H1 (cell line): ENCODE measurements at regions not wholly inside any gene's neighbourhood (a gene's known extent, or its start where the extent isn't known, plus 50 kb on each side); places are given as distances from the start of the nearest gene placed in this dataset.

Experiments used
- CTCF ChIA-PET: fragments of 300-600 bp; sonication (Branson Sonifier 250); formaldehyde crosslinking; loops from one replicate; lab custom pipeline; 2021; ENCODE audit not compliant: partially characterized antibody; lab: Charles Lee
- POLR2A ChIA-PET: fragments of 300-600 bp; sonication (Branson Sonifier 250); formaldehyde crosslinking; loops from one replicate; lab custom pipeline; 2021; ENCODE audit warnings: inconsistent platforms; ENCODE audit not compliant: partially characterized antibody; lab: Charles Lee
- DNase-seq, 2 experiments: peaks; one replicate each; pipeline versions ENCODE4 v3.0.0 to v3.0.0-alpha.2; 2010 to 2022; ENCODE audit warnings: low spot score in 2 of 2, low read depth in 1 of 2, mixed read lengths in 1 of 2
- FAIRE-seq: peaks from 2 replicates; lab custom pipeline; 2011; peaks lifted over from hg19 to GRCh38; lab: Jason Lieb, UNC
- H2AFZ ChIP-seq: 2 replicates; pipeline ENCODE4 v1.8.1; 2012; ENCODE audit warnings: low read length, inconsistent platforms
- H2AK5ac ChIP-seq: 2 replicates; pipeline ENCODE4 v1.6.1; 2013; ENCODE audit warnings: low read depth, low read length
- H2BK120ac ChIP-seq: replicated peaks from 2 replicates; pipeline ENCODE3; 2013; ENCODE audit warnings: low read depth, low read length, inconsistent platforms
- H2BK12ac ChIP-seq: 2 replicates; pipeline ENCODE4 v1.6.1; 2013; ENCODE audit warnings: low read depth, low read length
- H2BK15ac ChIP-seq: 2 replicates; pipeline ENCODE4 v1.6.1; 2013; ENCODE audit warnings: low read length
- H2BK20ac ChIP-seq: 2 replicates; pipeline ENCODE4 v1.6.1; 2013; ENCODE audit warnings: low read length
- H2BK5ac ChIP-seq: 2 replicates; pipeline ENCODE4 v1.6.1; 2013; ENCODE audit warnings: low read depth, low read length
- H3K14ac ChIP-seq: 2 replicates; pipeline ENCODE4 v1.6.1; 2013; ENCODE audit warnings: inconsistent platforms; ENCODE audit not compliant: insufficient read length
- H3K18ac ChIP-seq: 2 replicates; pipeline ENCODE4 v1.6.1; 2013; ENCODE audit warnings: low read length; ENCODE audit errors: extremely low read depth
- H3K23ac ChIP-seq: 2 replicates; pipeline ENCODE4 v1.6.1; 2013; ENCODE audit warnings: inconsistent platforms; ENCODE audit not compliant: insufficient read length
- H3K23me2 ChIP-seq: 2 replicates; pipeline ENCODE4 v1.6.1; 2013; ENCODE audit warnings: low read depth, low read length
- H3K27ac ChIP-seq: 2 replicates; pipeline ENCODE4 v1.6.1; 2011; ENCODE audit warnings: low read depth, low read length, inconsistent platforms
- H3K27me3 ChIP-seq, 4 experiments: replicated peaks in 1 of 4; 1 replicate in 1 of 4; 2 replicates in 3 of 4; pipeline versions ENCODE4 v1.6.1 to v1.8.1; 2011 to 2013; ENCODE audit warnings: low read length in 3 of 4, mild to moderate bottlenecking in 3 of 4, inconsistent platforms in 2 of 4, mixed read lengths in 2 of 4, moderate library complexity in 1 of 4; ENCODE audit not compliant: control insufficient read depth in 3 of 4, insufficient read depth in 3 of 4; ENCODE audit errors: extremely low read depth in 1 of 4
- H3K36me3 ChIP-seq, 4 experiments: 2 replicates each; pipeline versions ENCODE4 v1.6.1 to v1.8.1; 2011 to 2013; ENCODE audit warnings: mild to moderate bottlenecking in 4 of 4, low read length in 3 of 4, moderate library complexity in 2 of 4, control low read depth in 1 of 4, inconsistent platforms in 1 of 4; ENCODE audit not compliant: insufficient read depth in 4 of 4, control insufficient read depth in 2 of 4
- H3K4ac ChIP-seq: replicated peaks from 2 replicates; pipeline ENCODE3; 2013; ENCODE audit warnings: low read length, low read depth, mixed read lengths, inconsistent platforms; ENCODE audit not compliant: insufficient read length
- H3K4me1 ChIP-seq, 4 experiments: replicated peaks in 1 of 4; 1 replicate in 1 of 4; 2 replicates in 3 of 4; pipeline versions ENCODE4 v1.6.1 to v1.8.1; 2011 to 2013; ENCODE audit warnings: low read length in 3 of 4, inconsistent platforms in 2 of 4, mixed read lengths in 1 of 4; ENCODE audit not compliant: insufficient read depth in 4 of 4, control insufficient read depth in 3 of 4
- H3K4me2 ChIP-seq, 2 experiments: 2 replicates each; pipeline versions ENCODE4 v1.6.1 to v1.8.1; 2011 to 2013; ENCODE audit warnings: low read depth in 2 of 2, low read length in 2 of 2, control low read depth in 1 of 2, inconsistent platforms in 1 of 2, mild to moderate bottlenecking in 1 of 2; ENCODE audit not compliant: insufficient read depth in 1 of 2
- H3K4me3 ChIP-seq, 4 experiments: fragments of 200-600, 300-600 bp in 1 of 4; sonication (generic), shearing (Covaris generic), sonication (Bioruptor Twin) in 1 of 4; 2 replicates each; pipeline versions ENCODE4 v1.5.1 to v1.8.1; 2011 to 2016; ENCODE audit warnings: low read length in 4 of 4, low read depth in 3 of 4, control low read depth in 2 of 4, inconsistent platforms in 2 of 4, mild to moderate bottlenecking in 2 of 4, mixed read lengths in 1 of 4, moderate library complexity in 1 of 4; ENCODE audit not compliant: insufficient read depth in 2 of 4; ENCODE audit errors: extremely low read depth in 1 of 4
- H3K56ac ChIP-seq: replicated peaks from 2 replicates; pipeline ENCODE3; 2013; ENCODE audit warnings: low read depth, mild to moderate bottlenecking, mixed read lengths, low read length, inconsistent platforms; ENCODE audit not compliant: insufficient read length
- H3K79me1 ChIP-seq: 2 replicates; pipeline ENCODE4 v1.6.1; 2013; ENCODE audit warnings: low read depth, low read length, control low read depth
- H3K79me2 ChIP-seq, 2 experiments: 2 replicates each; pipeline versions ENCODE4 v1.6.1 to v1.8.1; 2012 to 2013; ENCODE audit warnings: low read length in 2 of 2, mild to moderate bottlenecking in 2 of 2, inconsistent platforms in 1 of 2; ENCODE audit not compliant: insufficient read depth in 2 of 2, control insufficient read depth in 1 of 2
- H3K9ac ChIP-seq, 4 experiments: replicated peaks in 1 of 4; 1 replicate in 1 of 4; 2 replicates in 3 of 4; pipeline versions ENCODE4 v1.6.1 to v1.8.1; 2011 to 2013; ENCODE audit warnings: low read depth in 3 of 4, low read length in 3 of 4, control low read depth in 2 of 4, mild to moderate bottlenecking in 2 of 4, moderate library complexity in 2 of 4, inconsistent platforms in 1 of 4; ENCODE audit errors: extremely low read depth in 1 of 4
- H3K9me3 ChIP-seq, 2 experiments: 2 replicates each; pipeline versions ENCODE4 v1.6.1 to v1.8.1; 2012 to 2013; ENCODE audit warnings: mild to moderate bottlenecking in 2 of 2, moderate library complexity in 2 of 2, control low read depth in 1 of 2, inconsistent platforms in 1 of 2, low read depth in 1 of 2, low read length in 1 of 2, mixed read lengths in 1 of 2; ENCODE audit not compliant: insufficient read depth in 2 of 2
- H4K20me1 ChIP-seq, 2 experiments: replicated peaks in 1 of 2; 2 replicates each; pipeline versions ENCODE3 to v1.8.1; 2011 to 2013; ENCODE audit warnings: inconsistent platforms in 2 of 2, low read length in 2 of 2, mild to moderate bottlenecking in 1 of 2; ENCODE audit not compliant: insufficient read depth in 2 of 2, control insufficient read depth in 1 of 2
- H4K5ac ChIP-seq: 2 replicates; pipeline ENCODE4 v1.6.1; 2013; ENCODE audit warnings: low read length, low read depth, mixed read lengths, inconsistent platforms; ENCODE audit not compliant: insufficient read length
- H4K8ac ChIP-seq: 2 replicates; pipeline ENCODE4 v1.8.0; 2013; ENCODE audit warnings: mild to moderate bottlenecking, moderate library complexity, low read length, inconsistent platforms; ENCODE audit not compliant: insufficient read depth; ENCODE audit errors: extremely low read depth
- H4K91ac ChIP-seq: replicated peaks from 2 replicates; pipeline ENCODE3; 2013; ENCODE audit warnings: low read length, mixed read lengths, inconsistent platforms; ENCODE audit not compliant: insufficient read length
- BACH1 ChIP-seq: IDR thresholded peaks from 2 replicates; pipeline ENCODE4 v1.6.1; 2012; ENCODE audit warnings: low read length, improper control_type of control experiment
- BRCA1 ChIP-seq: IDR thresholded peaks from 2 replicates; pipeline ENCODE4 v1.6.1; 2012; ENCODE audit warnings: low read depth, low read length, improper control_type of control experiment
- EGR1 ChIP-seq: IDR thresholded peaks from 2 replicates; pipeline ENCODE4 v1.6.1; 2011; ENCODE audit warnings: low read depth, low read length, borderline replicate concordance
- EP300 ChIP-seq, 2 experiments: IDR thresholded peaks; 1 replicate in 1 of 2; 2 replicates in 1 of 2; pipeline ENCODE4 v1.6.1; 2011 to 2012; ENCODE audit warnings: low read depth in 2 of 2, low read length in 2 of 2, mild to moderate bottlenecking in 2 of 2, borderline replicate concordance in 1 of 2, inconsistent platforms in 1 of 2, moderate library complexity in 1 of 2
- HDAC2 ChIP-seq, 2 experiments: fragments of 300-600 bp in 1 of 2; sonication (generic) in 1 of 2; IDR thresholded peaks; 2 replicates each; pipeline ENCODE4 v1.6.1; 2011 to 2012; ENCODE audit warnings: low read depth in 2 of 2, low read length in 2 of 2, mild to moderate bottlenecking in 2 of 2, moderate library complexity in 2 of 2, borderline replicate concordance in 1 of 2, inconsistent platforms in 1 of 2
- JUN ChIP-seq: IDR thresholded peaks from 2 replicates; pipeline ENCODE4 v1.6.1; 2011; ENCODE audit warnings: low read depth, mild to moderate bottlenecking, improper control_type of control experiment, low read length
- JUND ChIP-seq: IDR thresholded peaks from 2 replicates; pipeline ENCODE4 v1.6.1; 2011; ENCODE audit warnings: mild to moderate bottlenecking, improper control_type of control experiment, low read length
- NRF1 ChIP-seq: IDR thresholded peaks from 2 replicates; pipeline ENCODE4 v1.6.1; 2011; ENCODE audit warnings: mild to moderate bottlenecking, low read depth, low read length, improper control_type of control experiment
- RBBP5 ChIP-seq: IDR thresholded peaks from 2 replicates; pipeline ENCODE4 v1.7.1; 2012; ENCODE audit warnings: low read depth, mild to moderate bottlenecking, inconsistent platforms, low read length, moderate library complexity, borderline replicate concordance
- RXRA ChIP-seq: IDR thresholded peaks from 2 replicates; pipeline ENCODE4 v1.6.1; 2011; ENCODE audit warnings: low read depth, mild to moderate bottlenecking, low read length, moderate library complexity; ENCODE audit not compliant: insufficient read depth
- SAP30 ChIP-seq: fragments of 300-600 bp; sonication (generic); IDR thresholded peaks from 2 replicates; pipeline ENCODE4 v1.7.1; 2012; ENCODE audit warnings: low read length, moderate library complexity, mild to moderate bottlenecking, inconsistent platforms; ENCODE audit not compliant: insufficient read depth, insufficient replicate concordance
- SP1 ChIP-seq: IDR thresholded peaks from 2 replicates; pipeline ENCODE4 v1.6.1; 2011; ENCODE audit warnings: low read depth, low read length
- TBP ChIP-seq: IDR thresholded peaks from 2 replicates; pipeline ENCODE4 v1.6.1; 2011; ENCODE audit warnings: low read depth, low read length, improper control_type of control experiment
- WGBS, 2 experiments: shearing (Covaris generic) in 1 of 2; methylation state at CpG; one replicate each; pipeline versions ENCODE4 v1.1.6 to v1.1.7; 2013 to 2015; ENCODE audit warnings: low lambda C conversion rate in 2 of 2, mixed read lengths in 2 of 2, inconsistent platforms in 1 of 2, low coverage in 1 of 2, missing lambda C conversion rate in 1 of 2; ENCODE audit not compliant: insufficient replicate concordance in 2 of 2, insufficient coverage in 1 of 2, insufficient read length in 1 of 2; ENCODE audit errors: extremely low coverage in 1 of 2, missing lambda C conversion rate in 1 of 2; 5-methylcytosine and 5-hydroxymethylcytosine counted together

DNA sequence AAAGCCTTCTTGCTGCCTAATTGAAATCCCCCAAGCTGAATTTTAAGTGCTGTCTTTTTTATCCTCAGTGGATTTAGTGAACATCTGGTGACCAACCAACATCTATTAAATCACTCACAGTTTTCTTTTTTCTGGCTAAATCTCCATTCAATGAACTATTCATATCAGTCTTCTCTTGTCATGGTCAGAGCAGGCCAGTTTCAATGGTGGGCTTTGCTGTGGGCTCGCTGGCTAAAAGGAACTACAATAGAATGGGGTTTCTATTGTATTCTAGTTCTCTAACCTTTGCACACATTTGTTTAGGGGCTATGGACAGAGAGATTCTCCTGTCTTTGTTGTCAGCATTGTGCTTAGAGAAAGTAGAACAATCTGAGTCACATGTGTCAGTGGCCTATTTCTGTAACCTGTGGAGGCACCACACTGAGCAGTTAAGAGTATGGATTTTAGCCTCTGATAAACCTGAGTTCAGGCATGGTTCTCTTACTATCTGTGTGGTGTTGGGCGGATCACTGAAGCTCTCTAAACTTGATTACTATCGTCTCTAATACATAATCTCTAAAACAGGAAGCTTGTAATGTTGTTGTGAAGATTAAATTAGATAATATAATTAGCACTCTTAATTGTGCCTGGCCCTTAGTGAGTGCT, 94.2 kb upstream of the CADM1 start:
- Histone ChIP-seq H3K27me3 (no peaks in the 10 kb centered on the region), H4K5ac (no peak overlapping the region), H2BK5ac (no peak overlapping the region), H2BK12ac (no peak overlapping the region), H3K23me2 (peaks cover 4% of the 10 kb centered on the region; the same call in 1 of the 2 replicates), H3K9me3 (no peaks in the 10 kb centered on the region), H3K9ac (no peak overlapping the region), H3K4me1 (no peaks in the 10 kb centered on the region), H3K79me2 (no peaks in the 10 kb centered on the region), H3K27ac (no peak overlapping the region), H2BK20ac (no peak overlapping the region), H2BK15ac (no peak overlapping the region), H3K4me2 (no peak overlapping the region), H3K18ac (no peak overlapping the region), H2AFZ (no peak overlapping the region), H4K20me1 (no peaks in the 10 kb centered on the region), H3K14ac (no peak overlapping the region), H3K23ac (no peak overlapping the region), H3K36me3 (no peaks in the 10 kb centered on the region), H2BK120ac (no peak overlapping the region), H3K4ac (no peak overlapping the region), H3K56ac (no peak overlapping the region), H3K4me3 (no peak overlapping the region), H4K8ac (no peak overlapping the region), H3K79me1 (no peaks in the 10 kb centered on the region), H4K91ac (no peak overlapping the region), H2AK5ac (no peak overlapping the region)
- DNase-seq (no peak), FAIRE-seq (no peak)
- CTCF ChIA-PET, result no interaction called here
- POLR2A ChIA-PET, result no interaction called here
- TF ChIP-seq SP1 (no peak), JUN (no peak), JUND (no peak), RBBP5 (no peak), HDAC2 (IDR thresholded peaks at IDR 0.05; ENCODE audit: borderline replicate concordance in 1 of 2, low read depth in 2 of 2, low read length in 2 of 2) (no peak), BRCA1 (no peak), BACH1 (no peak), RXRA (no peak), SAP30 (no peak), NRF1 (no peak), EP300 (IDR thresholded peaks at IDR 0.05; ENCODE audit: borderline replicate concordance in 1 of 2, low read depth in 2 of 2, low read length in 2 of 2) (no peak), TBP (no peak), EGR1 (no peak)
- WGBS, 2 experiments, result 88% methylated on average over 3 of the region's 3 CpGs; no CpG with 5 or more reads in 1 of the 2 experiments
